CD4-positive, alpha-beta T cell treated with Interleukin-15 for 4 hours (primary cell): ENCODE measurements at regions not wholly inside any gene's neighbourhood (a gene's known extent, or its start where the extent isn't known, plus 50 kb on each side); places are given as distances from the start of the nearest gene placed in this dataset.

Experiments used
- DNase-seq: peaks from one replicate; pipeline ENCODE4 v3.0.0-alpha.2; 2020; ENCODE audit warnings: low spot score

GRCh38 chr22:49324527-49325491 lies 502.9 kb downstream of the BRD1 start:
- no peak for DNase-seq

GRCh38 chr22:49323751-49324415 lies 503.8 kb downstream of the BRD1 start:
- no peak for DNase-seq

- no peak for DNase-seq
These were observed 504.6 kb downstream of the BRD1 start for GRCh38 chr22:49322861-49323622.

DNA sequence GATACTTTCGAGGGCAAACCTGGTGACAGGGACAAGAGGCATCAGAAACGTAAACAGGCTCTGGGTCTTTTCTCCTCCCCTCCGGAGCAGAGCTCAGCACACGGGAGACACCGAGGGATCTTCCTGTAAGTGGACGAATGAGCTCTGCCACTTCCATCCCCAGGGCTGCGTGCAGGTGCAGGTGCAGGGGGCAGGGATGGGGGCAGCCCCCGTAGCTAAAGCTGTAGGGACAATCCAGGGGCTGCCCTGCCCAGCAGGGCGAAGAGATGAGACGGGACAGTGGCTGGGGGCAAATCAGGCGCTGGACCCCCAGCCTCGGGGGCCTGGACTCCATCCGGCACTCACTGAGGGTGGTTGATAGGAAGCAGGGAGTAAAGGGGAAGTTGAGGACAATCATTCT lies 505.4 kb downstream of the BRD1 start:
- DNase-seq = no peak

GRCh38 chr22:49321477-49322055 lies 506.1 kb downstream of the BRD1 start:
- DNase-seq = no peak

DNA sequence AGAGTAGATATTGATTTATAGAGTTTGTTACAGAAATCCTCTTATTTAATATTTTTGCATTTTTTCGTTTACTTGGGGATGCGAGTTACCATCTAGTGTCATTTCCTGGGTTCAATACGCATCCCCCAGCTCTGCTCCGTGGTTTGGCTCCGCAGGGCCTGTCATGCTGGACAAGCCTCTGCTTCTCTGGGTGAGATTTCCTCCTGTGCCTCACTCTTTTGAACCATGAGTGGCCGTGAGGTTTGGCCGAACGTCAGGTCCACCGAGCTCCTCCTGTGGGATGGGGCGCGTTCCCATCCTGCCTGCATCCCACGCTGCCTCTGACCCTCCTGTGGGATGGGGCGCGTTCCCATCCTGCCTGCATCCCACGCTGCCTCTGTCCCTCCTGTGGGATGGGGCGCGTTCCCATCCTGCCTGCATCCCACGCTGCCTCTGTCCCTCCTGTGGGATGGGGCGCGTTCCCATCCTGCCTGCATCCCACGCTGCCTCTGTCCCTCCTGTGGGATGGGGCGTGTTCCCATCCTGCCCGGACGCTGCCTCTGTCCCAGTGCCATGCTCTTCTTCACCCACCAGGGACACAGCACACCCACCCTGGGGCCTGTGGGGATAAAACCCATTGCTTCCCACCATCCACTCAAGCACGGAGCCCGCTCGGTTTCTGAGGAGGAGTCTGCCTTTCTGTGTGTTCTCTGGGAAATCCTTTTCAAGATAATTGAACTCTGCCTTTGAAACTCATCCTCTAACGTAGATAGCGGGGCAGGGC lies 506.8 kb downstream of the BRD1 start:
- no peak for DNase-seq

GRCh38 chr22:49317369-49317768 lies 510.3 kb downstream of the BRD1 start:
- DNase-seq = no peak

DNA sequence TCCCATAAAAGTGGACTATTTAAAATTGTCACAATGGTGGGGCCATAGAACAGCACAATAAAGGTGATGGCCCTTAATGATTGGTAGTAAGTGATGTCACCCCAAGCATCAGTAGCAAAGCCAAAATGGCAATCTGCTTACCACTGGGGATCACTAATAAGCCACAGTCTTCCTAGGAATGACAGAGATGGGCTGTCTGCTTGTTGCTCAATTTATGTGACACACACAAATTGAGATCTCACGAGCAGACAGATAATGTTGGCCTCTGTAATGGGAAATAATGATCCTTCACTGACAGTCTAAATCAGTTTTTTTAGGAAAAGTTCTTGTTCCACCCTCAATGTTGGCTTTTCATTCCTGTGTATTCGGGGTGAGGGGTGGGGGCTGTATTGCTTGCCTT lies 515.1 kb downstream of the BRD1 start:
- no peak for DNase-seq

DNA sequence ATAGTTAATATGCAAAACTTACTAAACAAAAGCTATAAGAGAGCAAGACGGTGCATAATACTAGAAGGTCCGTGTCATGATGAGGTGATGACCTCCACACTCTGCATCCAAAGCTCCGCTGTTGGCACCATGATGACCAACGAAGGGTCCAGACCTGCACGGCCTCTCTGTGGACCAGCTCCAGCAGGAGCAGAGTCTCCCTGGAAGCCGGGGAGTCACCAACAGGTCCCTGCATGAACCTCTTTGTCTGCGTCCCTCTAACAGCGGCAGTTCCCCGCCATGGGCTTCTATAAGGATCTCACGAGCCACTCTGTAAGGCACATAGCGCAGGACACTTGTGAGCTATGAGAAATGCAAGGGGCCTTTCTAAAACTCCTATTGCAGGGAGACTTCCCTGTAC lies 517.3 kb downstream of the BRD1 start:
- no peak for DNase-seq

DNA sequence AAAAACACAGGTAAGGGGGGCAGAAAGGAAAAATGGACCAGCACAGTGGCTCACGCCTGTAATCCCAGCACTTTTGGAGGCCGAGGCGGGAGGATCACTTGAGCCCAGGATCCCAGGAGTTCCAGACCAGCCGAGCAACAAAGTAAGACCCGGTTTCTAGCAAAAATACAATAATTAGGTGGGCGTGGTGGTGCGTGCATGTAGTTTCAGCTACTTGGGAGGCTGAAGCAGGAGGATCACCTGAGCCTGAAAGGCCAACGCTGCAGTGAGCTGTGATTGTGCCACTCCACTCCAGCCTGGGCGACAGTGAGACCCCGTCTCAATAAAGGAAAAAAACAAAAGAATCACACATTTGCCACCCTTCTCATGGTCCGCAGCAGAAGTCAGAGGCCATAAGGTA lies 519.4 kb downstream of the BRD1 start:
- no peak for DNase-seq

DNA sequence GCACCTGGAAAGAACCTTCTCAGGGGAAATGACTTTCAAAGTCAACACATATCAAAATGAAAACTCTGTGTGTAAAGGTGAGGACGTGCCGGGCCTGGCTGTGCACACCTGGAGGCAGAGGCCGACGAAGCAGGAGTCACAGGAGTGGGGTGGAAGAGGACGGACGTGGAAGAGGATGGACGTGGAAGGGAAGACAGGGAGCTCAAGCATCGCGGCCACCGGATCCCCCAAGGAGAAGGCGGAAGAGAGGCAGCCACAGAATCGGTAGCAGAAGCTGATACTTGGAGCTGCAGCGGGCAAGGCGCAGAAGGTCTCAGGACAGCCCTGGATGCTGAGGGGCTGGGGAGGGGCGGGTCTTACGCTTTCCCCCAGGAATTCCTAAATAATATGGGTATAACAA lies 519.8 kb downstream of the BRD1 start:
- DNase-seq = no peak

- DNase-seq = no peak
These were observed 520.2 kb downstream of the BRD1 start for GRCh38 chr22:49307481-49307830.

- DNase-seq = no peak
These were observed 520.8 kb downstream of the BRD1 start for GRCh38 chr22:49306632-49307480.

DNA sequence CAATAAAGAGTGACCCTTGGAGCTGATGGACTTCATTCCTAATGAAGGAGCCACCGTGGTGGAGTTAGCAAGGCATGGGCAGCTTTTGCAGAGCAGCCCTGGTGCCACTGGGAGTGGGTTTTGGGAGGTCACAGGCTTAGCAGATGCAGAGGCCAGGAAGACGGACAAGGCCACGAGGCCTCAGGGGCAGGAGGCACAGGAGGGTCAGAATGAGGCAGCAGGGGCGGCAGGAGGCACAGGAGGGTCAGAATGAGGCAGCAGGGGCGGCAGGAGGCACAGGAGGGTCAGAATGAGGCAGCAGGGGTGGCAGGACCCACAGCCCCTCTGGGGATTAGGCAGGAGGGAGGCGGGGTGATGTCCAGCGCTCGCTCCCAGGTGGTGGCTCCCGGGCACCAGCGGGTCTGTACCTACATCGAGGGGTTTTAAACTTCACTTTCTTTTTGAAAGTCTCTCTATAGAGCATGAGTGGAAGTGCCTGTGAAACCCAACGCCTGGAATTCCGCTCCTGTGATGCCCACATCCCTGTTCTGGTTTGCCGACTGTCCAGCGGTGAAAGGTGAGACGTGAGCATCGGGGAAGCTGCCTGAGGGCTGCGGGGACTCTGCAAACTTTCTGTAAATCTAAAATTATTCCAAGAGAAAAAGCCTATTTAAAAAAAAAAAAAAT lies 521.6 kb downstream of the BRD1 start:
- DNase-seq = no peak

DNA sequence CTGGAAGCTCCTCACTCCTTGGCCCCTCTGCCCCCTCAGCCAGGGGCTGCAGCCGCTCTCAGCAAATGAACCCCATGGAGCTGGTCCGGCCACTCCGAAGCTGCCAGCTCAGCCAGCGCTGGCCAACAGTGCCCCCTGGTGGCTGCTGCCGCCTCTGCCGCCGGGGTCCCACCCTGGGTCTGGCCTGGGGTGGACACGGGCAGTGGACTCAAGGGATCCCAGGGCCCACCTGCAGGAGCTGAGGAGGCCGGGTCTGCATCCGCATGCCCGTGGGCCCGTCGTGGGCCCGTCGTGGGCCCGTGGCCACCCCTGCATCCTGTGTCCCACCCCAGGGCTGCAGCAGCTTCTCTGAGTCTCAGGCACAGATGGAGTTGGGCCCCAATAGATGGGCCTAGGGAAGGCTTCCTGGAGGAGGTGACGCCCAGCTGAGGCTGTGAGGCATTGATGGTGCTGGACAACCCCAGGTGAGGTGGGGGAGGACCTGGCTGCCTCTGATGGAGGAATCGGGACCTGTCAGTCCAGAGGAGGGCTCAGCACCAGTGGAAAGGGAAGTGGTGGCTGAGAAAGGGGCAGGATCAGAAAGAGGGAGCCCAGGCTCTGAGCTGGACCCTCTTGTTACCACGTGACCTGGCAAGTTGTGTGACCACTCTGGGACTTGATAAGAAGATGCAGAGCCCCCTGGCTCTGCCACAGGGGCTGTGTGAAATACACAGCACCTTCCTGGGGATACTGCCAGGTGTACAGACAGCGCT lies 522.3 kb downstream of the BRD1 start:
- peak; percentile 32 for DNase-seq

- no peak for DNase-seq
These were observed 523.8 kb downstream of the BRD1 start for GRCh38 chr22:49303781-49304461.

GRCh38 chr22:49303061-49303735 lies 524.5 kb downstream of the BRD1 start:
- no peak for DNase-seq

DNA sequence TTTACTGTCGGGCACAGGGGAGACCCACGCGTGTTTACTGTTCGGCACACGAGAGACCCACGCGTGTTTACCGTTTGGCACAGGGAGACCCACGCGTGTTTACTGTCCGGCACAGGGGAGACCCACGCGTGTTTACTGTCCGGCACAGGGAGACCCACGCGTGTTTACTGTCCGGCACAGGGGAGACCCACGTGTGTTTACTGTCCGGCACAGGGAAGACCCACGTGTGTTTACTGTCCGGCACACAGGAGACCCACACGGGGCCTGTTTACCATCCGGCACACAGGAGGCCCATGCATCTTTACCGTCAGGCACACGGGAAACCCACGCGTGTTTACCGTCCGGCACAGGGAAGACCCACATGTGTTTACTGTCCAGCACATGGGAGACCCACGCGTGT lies 525.1 kb downstream of the BRD1 start:
- DNase-seq = no peak
